ENCODE measurements at regions not wholly inside any gene's neighbourhood (a gene's known extent, or its start where the extent isn't known, plus 50 kb on each side); places are given as distances from the start of the nearest gene placed in this dataset.

- Histone ChIP-seq H3K4me1 (no peaks in the 10 kb centered on the region), H3K27ac (no peak overlapping the region), H3K36me3 (no peaks in the 10 kb centered on the region), H3K9me3 (no peaks in the 10 kb centered on the region), H3K27me3 (no peaks in the 10 kb centered on the region), H3K4me3 (replicated peaks in 1 of 3) (no peak overlapping the region)
- intact Hi-C loops (cut with DNase I), result no loop called here
- TF ChIP-seq, protein P1, sequence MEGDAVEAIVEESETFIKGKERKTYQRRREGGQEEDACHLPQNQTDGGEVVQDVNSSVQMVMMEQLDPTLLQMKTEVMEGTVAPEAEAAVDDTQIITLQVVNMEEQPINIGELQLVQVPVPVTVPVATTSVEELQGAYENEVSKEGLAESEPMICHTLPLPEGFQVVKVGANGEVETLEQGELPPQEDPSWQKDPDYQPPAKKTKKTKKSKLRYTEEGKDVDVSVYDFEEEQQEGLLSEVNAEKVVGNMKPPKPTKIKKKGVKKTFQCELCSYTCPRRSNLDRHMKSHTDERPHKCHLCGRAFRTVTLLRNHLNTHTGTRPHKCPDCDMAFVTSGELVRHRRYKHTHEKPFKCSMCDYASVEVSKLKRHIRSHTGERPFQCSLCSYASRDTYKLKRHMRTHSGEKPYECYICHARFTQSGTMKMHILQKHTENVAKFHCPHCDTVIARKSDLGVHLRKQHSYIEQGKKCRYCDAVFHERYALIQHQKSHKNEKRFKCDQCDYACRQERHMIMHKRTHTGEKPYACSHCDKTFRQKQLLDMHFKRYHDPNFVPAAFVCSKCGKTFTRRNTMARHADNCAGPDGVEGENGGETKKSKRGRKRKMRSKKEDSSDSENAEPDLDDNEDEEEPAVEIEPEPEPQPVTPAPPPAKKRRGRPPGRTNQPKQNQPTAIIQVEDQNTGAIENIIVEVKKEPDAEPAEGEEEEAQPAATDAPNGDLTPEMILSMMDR (IDR thresholded peaks at IDR 0.05), result no peak
- TF ChIP-seq POLR2A (IDR thresholded peaks at IDR 0.05), result no peak
- no peak for DNase-seq
- WGBS, 2 donors, result 83% methylated on average over 1 of the region's 1 CpG; no CpG with 5 or more reads in 1 of the 2 donors
Measured at GRCh38 chr5:128800377-128800776, 164.9 kb upstream of the SLC27A6 start.

GRCh38 chr5:128813317-128814070 is 151.8 kb upstream of the SLC27A6 start:
- no peak for DNase-seq
- Histone ChIP-seq H3K27ac (no peak overlapping the region), H3K27me3 (no peaks in the 10 kb centered on the region), H3K4me1 (no peaks in the 10 kb centered on the region), H3K9me3 (no peaks in the 10 kb centered on the region), H3K36me3 (no peaks in the 10 kb centered on the region), H3K4me3 (replicated peaks in 1 of 3) (no peak overlapping the region)
- intact Hi-C loops (cut with DNase I), result no loop called here
- TF ChIP-seq, protein P1 (IDR thresholded peaks at IDR 0.05), result no peak
- no peak for TF ChIP-seq POLR2A (IDR thresholded peaks at IDR 0.05)
- 86 to 87% methylated on average over 4 of the region's 4 CpGs for WGBS, 2 donors

GRCh38 chr5:128815201-128815600 is 150.1 kb upstream of the SLC27A6 start:
- intact Hi-C loops (cut with DNase I), result no loop called here
- H3K27ac ChIP-seq, result no peak overlapping the region
- no peaks in the 10 kb centered on the region for H3K4me1 ChIP-seq
- no peak overlapping the region for H3K4me3 ChIP-seq (replicated peaks in 1 of 3)
- no peak for DNase-seq
- no peaks in the 10 kb centered on the region for H3K27me3 ChIP-seq
- 39 to 42% methylated on average over 5 of the region's 5 CpGs for WGBS, 2 donors
- TF ChIP-seq, protein P1 (IDR thresholded peaks at IDR 0.05), result no peak
- no peak for TF ChIP-seq POLR2A (IDR thresholded peaks at IDR 0.05)
- no peaks in the 10 kb centered on the region for H3K36me3 ChIP-seq
- no peaks in the 10 kb centered on the region for H3K9me3 ChIP-seq

- no peaks in the 10 kb centered on the region for H3K27me3 ChIP-seq
- no peaks in the 10 kb centered on the region for H3K9me3 ChIP-seq
- H3K4me3 ChIP-seq (replicated peaks in 1 of 3), result no peak overlapping the region
- intact Hi-C loops (cut with DNase I), result no loop called here
- no peak overlapping the region for H3K27ac ChIP-seq
- TF ChIP-seq, protein P1 (IDR thresholded peaks at IDR 0.05), result no peak
- no peak for TF ChIP-seq POLR2A (IDR thresholded peaks at IDR 0.05)
- 69 to 74% methylated on average over 1 of the region's 1 CpG for WGBS, 2 donors
- no peaks in the 10 kb centered on the region for H3K4me1 ChIP-seq
- no peak for DNase-seq
- no peaks in the 10 kb centered on the region for H3K36me3 ChIP-seq
Measured at GRCh38 chr5:128825826-128826225, 139.5 kb upstream of the SLC27A6 start.

GRCh38 chr5:128826275-128826674 is 139.0 kb upstream of the SLC27A6 start:
- Histone ChIP-seq H3K36me3 (no peaks in the 10 kb centered on the region), H3K9me3 (no peaks in the 10 kb centered on the region), H3K4me3 (replicated peaks in 1 of 3) (no peak overlapping the region), H3K27me3 (no peaks in the 10 kb centered on the region), H3K4me1 (no peaks in the 10 kb centered on the region), H3K27ac (no peak overlapping the region)
- no peak for TF ChIP-seq POLR2A (IDR thresholded peaks at IDR 0.05)
- no peak for DNase-seq
- intact Hi-C loops (cut with DNase I), result no loop called here
- 87 to 93% methylated on average over 1 of the region's 1 CpG for WGBS, 2 donors

All from thyroid gland (tissue), 4 donors.